Heart right ventricle (tissue), 16 donors: ENCODE measurements at regions not wholly inside any gene's neighbourhood (a gene's known extent, or its start where the extent isn't known, plus 50 kb on each side); places are given as distances from the start of the nearest gene placed in this dataset.

ENCODE experiments used
- ATAC-seq, 8 donors: fragments of 200-7000 bp; cut with Tn5 transposase; one replicate each; pipeline ENCODE4 v1.9.1; 2020; ENCODE audit warnings: mild to moderate bottlenecking in 8 of 8, moderate library complexity in 8 of 8, moderate number of reproducible peaks in 1 of 8
- DNase-seq, 2 donors: peaks; one replicate each; pipeline ENCODE4 v3.0.0-alpha.2; 2020
- H3K27ac ChIP-seq, 10 donors: fragments of 200-600 bp; sonication (generic) in 2 of 10; one replicate each; pipeline versions ENCODE4 v1.5.0 to v1.8.0; 2020 to 2022; ENCODE audit warnings: mild to moderate bottlenecking in 3 of 10
- H3K27me3 ChIP-seq, 7 donors: fragments of 200-600 bp; one replicate each; pipeline ENCODE4 v1.8.0; 2021 to 2022; ENCODE audit warnings: mild to moderate bottlenecking in 2 of 7
- H3K36me3 ChIP-seq, 9 donors: fragments of 200-600 bp; sonication (generic) in 1 of 9; one replicate each; pipeline versions ENCODE4 v1.5.0 to v1.8.0; 2020 to 2022; ENCODE audit warnings: mild to moderate bottlenecking in 2 of 9
- H3K4me1 ChIP-seq, 9 donors: fragments of 200-600 bp; sonication (generic) in 1 of 9; one replicate each; pipeline versions ENCODE4 v1.5.0 to v1.8.0; 2020 to 2022; ENCODE audit warnings: mild to moderate bottlenecking in 4 of 9
- H3K4me3 ChIP-seq, 10 donors: fragments of 200-600 bp; sonication (generic) in 2 of 10; one replicate each; pipeline versions ENCODE4 v1.5.0 to v1.8.0; 2020 to 2022; ENCODE audit warnings: mild to moderate bottlenecking in 7 of 10, moderate library complexity in 2 of 10
- H3K9me3 ChIP-seq, 11 donors: fragments of 200-600 bp in 10 of 11; sonication (generic) in 2 of 11; one replicate each; pipeline versions ENCODE4 v1.5.0 to v1.8.0; 2013 to 2022; ENCODE audit warnings: mild to moderate bottlenecking in 2 of 11, control low read depth in 1 of 11, moderate library complexity in 1 of 11
- CTCF ChIP-seq, 9 donors: fragments of 200-600 bp; sonication (generic) in 2 of 9; IDR thresholded peaks; one replicate each; pipeline versions ENCODE4 v1.5.0 to v1.8.0; 2021 to 2022; ENCODE audit warnings: antibody characterized with exemption in 9 of 9, mild to moderate bottlenecking in 5 of 9, moderate library complexity in 1 of 9
- WGBS, 2 donors: extraction: QIAGEN DNeasy Blood & Tissue Kit; methylation state at CpG; one replicate each; pipeline ENCODE4 v1.1.7; 2013; ENCODE audit warnings: inconsistent platforms in 1 of 2; 5-methylcytosine and 5-hydroxymethylcytosine counted together
- intact Hi-C, 10 donors: fragments of 100-400 bp; cut with DNase I; formaldehyde crosslinking; loops; one replicate each; pipeline versions ENCODE4 v1.11.1 to v1.14.2; 2022
- donor health status: Arrhythmogenic right ventricular cardiomyopathy.
- donor health status: ischemic (EF 13 %, LVEDD 7.1; RV severe dilation, severe dysfunction).
- donor health status: healthy with polysubstance abuse.
- donor health status: DM: no; HTN: yes; CAD: no.
- donor health status: DM: no; HTN: no; CAD: no.
- donor health status: ischemic (EF 25% LVEDD 6.9; RV normal size, moderate dysfunction).
- donor health status: ischemic (EF 25% LVEDD 5.7; RV mildly dilated, moderate dysfunction).
- donor health status: healthy.
- donor health status: DM: yes; HTN: yes; CAD: no.
- donor health status: Ischemic cardiomyopathy.
- donor health status: ischemic (EF 35%, LVEDD 5.7; RV mildly dilated, moderate dysfunction).
- donor health status: nonischemic (EF 11% LVEDD 7.7; RV severe dilation, severe dysfunction).
- donor health status: DM: yes; HTN: yes; CAD: no.
- donor health status: PGD.
- donor health status: ischemic (EF 29% LVEDD 5.4; RV normal size, mild dysfunction).
- donor health status: nonischemic (EF 23%, LVEDD 6.1; RV moderate dilation, normal function).

GRCh38 chr6:33960345-33961313, 156.8 kb upstream of the MLN start:
- intact Hi-C loops, result no loop called here
- no peak overlapping the region for H3K27ac ChIP-seq
- peaks cover 0 to 4% (median 0%) of the 10 kb centered on the region in 9 donors for H3K4me1 ChIP-seq
- peaks cover 0 to 67% (median 47%) of the 10 kb centered on the region in 7 donors for H3K27me3 ChIP-seq
- no peaks in the 10 kb centered on the region for H3K36me3 ChIP-seq
- no peak overlapping the region for H3K4me3 ChIP-seq
- no peak for TF ChIP-seq CTCF (IDR thresholded peaks at IDR 0.05)
- DNase-seq (no peak), ATAC-seq (peak in 6 of 8 donors; percentile 37 to 79 (median 50))
- peaks cover 0 to 10% (median 0%) of the 10 kb centered on the region in 11 donors for H3K9me3 ChIP-seq
- WGBS, 2 donors, result 66 to 67% methylated on average over 22 of the region's 22 CpGs

- DNase-seq (no peak), ATAC-seq (no peak)
- Histone ChIP-seq H3K4me3 (no peak overlapping the region), H3K9me3 (peaks cover 0 to 8% (median 0%) of the 10 kb centered on the region in 11 donors), H3K36me3 (no peaks in the 10 kb centered on the region), H3K27me3 (peaks cover 0 to 61% (median 40%) of the 10 kb centered on the region in 7 donors), H3K4me1 (peaks cover 0 to 4% (median 0%) of the 10 kb centered on the region in 9 donors), H3K27ac (no peak overlapping the region)
- TF ChIP-seq CTCF (IDR thresholded peaks at IDR 0.05), result no peak
- 79 to 84% methylated on average over 8 of the region's 8 CpGs for WGBS, 2 donors
- intact Hi-C loops, result no loop called here
Measured at GRCh38 chr6:33959661-33960344, 156.0 kb upstream of the MLN start.

- TF ChIP-seq CTCF (IDR thresholded peaks at IDR 0.05), result no peak
- peaks cover 0 to 61% (median 35%) of the 10 kb centered on the region in 7 donors for H3K27me3 ChIP-seq
- DNase-seq (no peak), ATAC-seq (no peak)
- no peak overlapping the region for H3K4me3 ChIP-seq
- no peak overlapping the region for H3K27ac ChIP-seq
- WGBS, 2 donors, result 48 to 67% methylated on average over 2 of the region's 2 CpGs
- no peaks in the 10 kb centered on the region for H3K36me3 ChIP-seq
- peaks cover 0 to 4% (median 0%) of the 10 kb centered on the region in 9 donors for H3K4me1 ChIP-seq
- intact Hi-C loops, result no loop called here
- H3K9me3 ChIP-seq, result peaks cover 0 to 2% (median 0%) of the 10 kb centered on the region in 11 donors
Measured at GRCh38 chr6:33959329-33959651, 155.5 kb upstream of the MLN start.

GRCh38 chr6:33958526-33959328, 154.9 kb upstream of the MLN start:
- Histone ChIP-seq H3K27ac (no peak overlapping the region), H3K36me3 (no peaks in the 10 kb centered on the region), H3K9me3 (no peaks in the 10 kb centered on the region), H3K27me3 (peaks cover 0 to 59% (median 30%) of the 10 kb centered on the region in 7 donors), H3K4me1 (peaks cover 0 to 4% (median 0%) of the 10 kb centered on the region in 9 donors), H3K4me3 (no peak overlapping the region)
- DNase-seq (no peak), ATAC-seq (no peak)
- peak in 5 of 9 donors; percentile 10 to 32 (median 19) for TF ChIP-seq CTCF (IDR thresholded peaks at IDR 0.05)
- WGBS, 2 donors, result 38 to 40% methylated on average over 14 of the region's 14 CpGs
- intact Hi-C loops, result no loop called here
